Endothelial cell of umbilical vein (primary cell): ENCODE measurements at regions not wholly inside any gene's neighbourhood (a gene's known extent, or its start where the extent isn't known, plus 50 kb on each side); places are given as distances from the start of the nearest gene placed in this dataset.

Source experiments
- BruUV-seq: library from RNA; stranded (reverse); fragments of 400-500 nt; replicated peaks from 2 replicates; lab custom pipeline; 2021; lab: Mats Ljungman, UMichigan
- CTCF ChIA-PET: fragments of 300-600, 350-600 bp; sonication (Branson Sonifier 250); formaldehyde crosslinking; loops from one replicate; lab custom pipeline; 2021; ENCODE audit warnings: antibody characterized with exemption, inconsistent platforms; lab: Charles Lee
- POLR2A ChIA-PET: fragments of 300-600, 350-600 bp; sonication (Branson Sonifier 250); formaldehyde crosslinking; loops from one replicate; lab custom pipeline; 2021; ENCODE audit warnings: antibody characterized with exemption, inconsistent platforms; lab: Charles Lee
- DNase-seq: peaks from one replicate; pipeline ENCODE4 v3.0.0-alpha.2; 2011; ENCODE audit warnings: low read depth, low spot score
- FAIRE-seq: peaks from 2 replicates; lab custom pipeline; 2011; peaks lifted over from hg19 to GRCh38; lab: Jason Lieb, UNC
- H2AFZ ChIP-seq: 2 replicates; pipeline ENCODE4 v1.6.0; 2012; ENCODE audit warnings: low read depth, low read length, control low read depth, inconsistent platforms
- H3K27ac ChIP-seq: 2 replicates; pipeline ENCODE4 v1.5.1; 2011; ENCODE audit warnings: low read depth, mild to moderate bottlenecking, control low read depth, low read length, moderate library complexity; ENCODE audit not compliant: insufficient read depth
- H3K27me3 ChIP-seq, 2 experiments: 2 replicates each; pipeline versions ENCODE4 v1.6.0 to v1.6.1; 2011; ENCODE audit warnings: low read length in 2 of 2, mixed read lengths in 1 of 2; ENCODE audit not compliant: control insufficient read depth in 2 of 2, insufficient read depth in 2 of 2
- H3K36me3 ChIP-seq, 2 experiments: 2 replicates in 1 of 2; 3 replicates in 1 of 2; pipeline ENCODE4 v1.5.1; 2011; ENCODE audit warnings: low read length in 2 of 2, mild to moderate bottlenecking in 1 of 2, moderate library complexity in 1 of 2; ENCODE audit not compliant: control insufficient read depth in 2 of 2, insufficient read depth in 2 of 2; ENCODE audit errors: extremely low read depth in 1 of 2
- H3K4me1 ChIP-seq: 3 replicates; pipeline ENCODE4 v1.5.1; 2011; ENCODE audit warnings: mild to moderate bottlenecking, low read length; ENCODE audit not compliant: control insufficient read depth, insufficient read depth; ENCODE audit errors: extremely low read depth
- H3K4me2 ChIP-seq: 2 replicates; pipeline ENCODE4 v1.6.1; 2011; ENCODE audit warnings: low read length, control low read depth, mixed read lengths; ENCODE audit not compliant: insufficient read depth
- H3K4me3 ChIP-seq, 3 experiments: fragments of 200-600 bp in 1 of 3; sonication (generic), shearing (Covaris generic) in 1 of 3; replicated peaks in 1 of 3; 2 replicates each; pipeline ENCODE4 v1.5.1; 2011 to 2016; ENCODE audit warnings: control low read depth in 3 of 3, low read length in 3 of 3, mild to moderate bottlenecking in 2 of 3, inconsistent platforms in 1 of 3, low read depth in 1 of 3, moderate library complexity in 1 of 3; ENCODE audit not compliant: insufficient read depth in 1 of 3
- H3K79me2 ChIP-seq: 2 replicates; pipeline ENCODE4 v1.6.0; 2012; ENCODE audit warnings: low read length, inconsistent platforms; ENCODE audit not compliant: control insufficient read depth, insufficient read depth
- H3K9ac ChIP-seq: replicated peaks from 2 replicates; pipeline ENCODE3; 2011; ENCODE audit warnings: low read length, control low read depth; ENCODE audit not compliant: insufficient read depth; ENCODE audit errors: extremely low read depth
- H3K9me1 ChIP-seq: replicated peaks from 3 replicates; pipeline ENCODE4 v1.6.0; 2011; ENCODE audit warnings: mild to moderate bottlenecking, low read length; ENCODE audit not compliant: control insufficient read depth, insufficient read depth; ENCODE audit errors: extremely low read depth
- H3K9me3 ChIP-seq: replicated peaks from 2 replicates; pipeline ENCODE4 v1.5.1; 2012; ENCODE audit warnings: low read length, inconsistent platforms; ENCODE audit not compliant: control insufficient read depth, insufficient read depth
- H4K20me1 ChIP-seq: replicated peaks from 2 replicates; pipeline ENCODE3; 2011; ENCODE audit warnings: mild to moderate bottlenecking, low read length; ENCODE audit not compliant: control insufficient read depth, insufficient read depth; ENCODE audit errors: extremely low read depth
- EZH2 ChIP-seq: IDR thresholded peaks from 2 replicates; pipeline ENCODE4 v1.6.1; 2012; ENCODE audit warnings: borderline replicate concordance, low read depth, mild to moderate bottlenecking, moderate library complexity, low read length, inconsistent platforms; ENCODE audit not compliant: severe bottlenecking
- FOS ChIP-seq: IDR thresholded peaks from 2 replicates; pipeline ENCODE4 v1.6.1; 2011; ENCODE audit warnings: mild to moderate bottlenecking, low read length, moderate library complexity, borderline replicate concordance; ENCODE audit not compliant: insufficient read depth
- GATA2 ChIP-seq: IDR thresholded peaks from 2 replicates; pipeline ENCODE4 v1.7.0; 2011; ENCODE audit warnings: low read depth, mild to moderate bottlenecking, moderate library complexity, mixed read lengths, low read length; ENCODE audit not compliant: insufficient read length, insufficient read depth
- JUN ChIP-seq: IDR thresholded peaks from 2 replicates; pipeline ENCODE4 v1.6.1; 2011; ENCODE audit warnings: borderline replicate concordance, low read depth; ENCODE audit not compliant: insufficient read length, insufficient read depth
- MYC ChIP-seq: IDR thresholded peaks from one replicate; pipeline ENCODE4 v1.6.1; 2011; ENCODE audit warnings: mild to moderate bottlenecking, low read depth, low read length
- POLR2A ChIP-seq: IDR thresholded peaks from 2 replicates; pipeline ENCODE4 v1.6.1; 2012; ENCODE audit warnings: low read depth, mild to moderate bottlenecking, control low read depth, low read length
- POLR2AphosphoS5 ChIP-seq: IDR thresholded peaks from 2 replicates; pipeline ENCODE4 v1.6.1; 2012; ENCODE audit warnings: low read depth, mild to moderate bottlenecking, control low read depth, low read length, moderate library complexity; ENCODE audit not compliant: insufficient read depth
- dilution Hi-C: fragments of 300-500 bp; cut with MboI; formaldehyde crosslinking; loops from one replicate; pipeline ENCODE4 v1.15.0; 2019; ENCODE audit warnings: low sequenced_read_pairs; ENCODE audit not compliant: extremely low pct_ligation_motif_present
- intact Hi-C: fragments of 100-400 bp; cut with micrococcal nuclease; formaldehyde crosslinking; loops from one replicate; pipeline ENCODE4 v1.10.0; 2022
- TF ChIP-seq, protein P1 (sequence below): IDR thresholded peaks from 2 replicates; pipeline ENCODE4 v1.6.1; 2011; ENCODE audit not compliant: insufficient read depth, insufficient read length
- TF ChIP-seq, protein P2 (sequence below), 2 donors: IDR thresholded peaks; 1 replicate in 1 of 2; 2 replicates in 1 of 2; pipeline ENCODE4 v1.5.1; 2011; ENCODE audit warnings: low read length in 2 of 2, mild to moderate bottlenecking in 2 of 2, moderate library complexity in 2 of 2, control low read depth in 1 of 2, inconsistent platforms in 1 of 2, low read depth in 1 of 2; ENCODE audit not compliant: insufficient read depth in 1 of 2; ENCODE audit errors: extremely low read depth in 1 of 2

DNA sequence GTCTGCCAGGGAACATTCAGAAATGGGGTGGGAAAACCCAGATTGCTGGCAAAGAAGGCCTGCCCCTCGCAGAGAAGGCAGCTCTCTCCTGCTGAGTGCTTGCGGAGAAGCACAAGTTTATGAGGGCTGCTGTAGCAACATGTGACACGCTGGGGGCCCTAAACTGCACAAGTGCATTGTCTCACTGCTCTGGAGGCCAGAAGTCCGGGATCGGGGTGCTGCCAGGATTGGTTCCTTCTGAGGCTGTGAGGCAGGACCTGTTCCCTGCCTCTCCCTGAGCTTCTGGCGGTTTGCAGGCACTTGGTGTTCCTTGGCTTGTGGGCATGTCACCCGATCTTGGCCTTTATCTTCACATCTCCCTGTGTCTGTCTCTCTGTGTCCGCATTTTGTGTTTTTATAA, 75.6 kb upstream of the NEURL1B start:
- H3K9ac ChIP-seq: no peak overlapping the region
- no peak overlapping the region for H3K4me2 ChIP-seq
- H2AFZ ChIP-seq: no peak overlapping the region
- ChIA-PET CTCF (no interaction called here), POLR2A (no interaction called here)
- dilution Hi-C loops (no loop called here), intact Hi-C loops (no loop called here)
- no peak overlapping the region for H3K4me3 ChIP-seq
- H3K9me1 ChIP-seq: no peaks in the 10 kb centered on the region
- H3K9me3 ChIP-seq: no peaks in the 10 kb centered on the region
- no peak overlapping the region for H3K27ac ChIP-seq
- DNase-seq: no peak
- no peaks in the 10 kb centered on the region for H3K36me3 ChIP-seq
- peaks cover 0 to 3% of the 10 kb centered on the region in 2 experiments for H3K27me3 ChIP-seq
- FAIRE-seq: no peak
- no peaks in the 10 kb centered on the region for H3K4me1 ChIP-seq
- H3K79me2 ChIP-seq: no peaks in the 10 kb centered on the region
- H4K20me1 ChIP-seq: no peaks in the 10 kb centered on the region
- TF ChIP-seq FOS: no peak
- TF ChIP-seq POLR2A: no peak
- TF ChIP-seq, protein P1, sequence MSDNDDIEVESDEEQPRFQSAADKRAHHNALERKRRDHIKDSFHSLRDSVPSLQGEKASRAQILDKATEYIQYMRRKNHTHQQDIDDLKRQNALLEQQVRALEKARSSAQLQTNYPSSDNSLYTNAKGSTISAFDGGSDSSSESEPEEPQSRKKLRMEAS: no peak
- TF ChIP-seq GATA2: no peak
- no peak for TF ChIP-seq MYC
- TF ChIP-seq, protein P2, sequence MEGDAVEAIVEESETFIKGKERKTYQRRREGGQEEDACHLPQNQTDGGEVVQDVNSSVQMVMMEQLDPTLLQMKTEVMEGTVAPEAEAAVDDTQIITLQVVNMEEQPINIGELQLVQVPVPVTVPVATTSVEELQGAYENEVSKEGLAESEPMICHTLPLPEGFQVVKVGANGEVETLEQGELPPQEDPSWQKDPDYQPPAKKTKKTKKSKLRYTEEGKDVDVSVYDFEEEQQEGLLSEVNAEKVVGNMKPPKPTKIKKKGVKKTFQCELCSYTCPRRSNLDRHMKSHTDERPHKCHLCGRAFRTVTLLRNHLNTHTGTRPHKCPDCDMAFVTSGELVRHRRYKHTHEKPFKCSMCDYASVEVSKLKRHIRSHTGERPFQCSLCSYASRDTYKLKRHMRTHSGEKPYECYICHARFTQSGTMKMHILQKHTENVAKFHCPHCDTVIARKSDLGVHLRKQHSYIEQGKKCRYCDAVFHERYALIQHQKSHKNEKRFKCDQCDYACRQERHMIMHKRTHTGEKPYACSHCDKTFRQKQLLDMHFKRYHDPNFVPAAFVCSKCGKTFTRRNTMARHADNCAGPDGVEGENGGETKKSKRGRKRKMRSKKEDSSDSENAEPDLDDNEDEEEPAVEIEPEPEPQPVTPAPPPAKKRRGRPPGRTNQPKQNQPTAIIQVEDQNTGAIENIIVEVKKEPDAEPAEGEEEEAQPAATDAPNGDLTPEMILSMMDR (IDR thresholded peaks at IDR 0.05; ENCODE audit: extremely low read depth in 1 of 2, insufficient read depth in 1 of 2, low read depth in 1 of 2, low read length in 2 of 2): no peak
- no peak for TF ChIP-seq POLR2AphosphoS5
- TF ChIP-seq JUN: no peak
- no peak for TF ChIP-seq EZH2
- no TSS peak for BruUV-seq
